Nephron (organoid): ENCODE measurements at regions not wholly inside any gene's neighbourhood (a gene's known extent, or its start where the extent isn't known, plus 50 kb on each side); places are given as distances from the start of the nearest gene placed in this dataset.

Source experiments
- H3K27ac Mint-ChIP-seq, 3 experiments: 2 replicates each; pipeline ENCODE4 v1.8.0; 2020; ENCODE audit warnings: mixed read lengths in 3 of 3, mild to moderate bottlenecking in 2 of 3, moderate library complexity in 1 of 3
- H3K27me3 Mint-ChIP-seq: 2 replicates; pipeline ENCODE4 v1.8.0; 2021; ENCODE audit warnings: low read depth, mild to moderate bottlenecking, moderate library complexity, mixed read lengths
- H3K36me3 Mint-ChIP-seq: 2 replicates; pipeline ENCODE4 v1.8.0; 2020; ENCODE audit warnings: low read depth, mixed read lengths
- H3K4me1 Mint-ChIP-seq: 2 replicates; pipeline ENCODE4 v1.8.0; 2020; ENCODE audit warnings: mixed read lengths
- H3K4me3 Mint-ChIP-seq, 3 experiments: 2 replicates each; pipeline ENCODE4 v1.8.0; 2020; ENCODE audit warnings: mild to moderate bottlenecking in 3 of 3, mixed read lengths in 3 of 3, moderate library complexity in 2 of 3
- H3K9me3 Mint-ChIP-seq: 2 replicates; pipeline ENCODE4 v1.8.0; 2020; ENCODE audit warnings: mixed read lengths
- TF ChIP-seq, protein P1 (sequence below), 3 experiments: fragments of 200-600 bp; sonication (generic); IDR thresholded peaks; one replicate each; pipeline ENCODE4 v1.5.0; 2021; ENCODE audit warnings: antibody characterized with exemption in 3 of 3; ENCODE audit not compliant: unreplicated experiment in 3 of 3

GRCh38 chr5:130529511-130530485 is 625.5 kb downstream of the CHSY3 start:
- Mint-ChIP-seq H3K4me1 (no peaks in the 10 kb centered on the region), H3K4me3 (no peak overlapping the region), H3K27ac (no peak overlapping the region), H3K36me3 (no peaks in the 10 kb centered on the region), H3K9me3 (no peaks in the 10 kb centered on the region), H3K27me3 (no peaks in the 10 kb centered on the region)
- TF ChIP-seq, protein P1, sequence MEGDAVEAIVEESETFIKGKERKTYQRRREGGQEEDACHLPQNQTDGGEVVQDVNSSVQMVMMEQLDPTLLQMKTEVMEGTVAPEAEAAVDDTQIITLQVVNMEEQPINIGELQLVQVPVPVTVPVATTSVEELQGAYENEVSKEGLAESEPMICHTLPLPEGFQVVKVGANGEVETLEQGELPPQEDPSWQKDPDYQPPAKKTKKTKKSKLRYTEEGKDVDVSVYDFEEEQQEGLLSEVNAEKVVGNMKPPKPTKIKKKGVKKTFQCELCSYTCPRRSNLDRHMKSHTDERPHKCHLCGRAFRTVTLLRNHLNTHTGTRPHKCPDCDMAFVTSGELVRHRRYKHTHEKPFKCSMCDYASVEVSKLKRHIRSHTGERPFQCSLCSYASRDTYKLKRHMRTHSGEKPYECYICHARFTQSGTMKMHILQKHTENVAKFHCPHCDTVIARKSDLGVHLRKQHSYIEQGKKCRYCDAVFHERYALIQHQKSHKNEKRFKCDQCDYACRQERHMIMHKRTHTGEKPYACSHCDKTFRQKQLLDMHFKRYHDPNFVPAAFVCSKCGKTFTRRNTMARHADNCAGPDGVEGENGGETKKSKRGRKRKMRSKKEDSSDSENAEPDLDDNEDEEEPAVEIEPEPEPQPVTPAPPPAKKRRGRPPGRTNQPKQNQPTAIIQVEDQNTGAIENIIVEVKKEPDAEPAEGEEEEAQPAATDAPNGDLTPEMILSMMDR (IDR thresholded peaks at IDR 0.05; ENCODE audit: unreplicated experiment in 3 of 3) = no peak

DNA sequence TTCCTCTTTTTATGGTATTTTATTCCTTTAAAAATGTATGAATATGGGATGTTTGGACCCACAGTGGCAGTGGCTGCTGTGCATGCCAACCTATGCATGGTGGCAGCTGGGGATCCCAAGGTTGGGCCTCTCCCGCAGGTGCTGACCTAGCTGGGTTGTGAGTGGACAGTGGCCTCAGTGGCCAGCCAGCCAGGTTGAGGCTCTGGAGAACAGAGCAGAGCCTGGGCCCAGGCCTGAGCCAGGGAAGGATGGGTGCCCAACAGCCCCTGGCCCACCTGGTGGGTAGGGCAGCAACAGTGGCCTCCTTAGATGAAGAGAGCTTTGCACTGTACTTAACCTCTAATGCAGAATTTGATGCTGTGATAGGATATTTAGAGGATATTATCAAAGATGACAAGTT is 624.8 kb downstream of the CHSY3 start:
- H3K36me3 Mint-ChIP-seq = no peaks in the 10 kb centered on the region
- TF ChIP-seq, protein P1 (IDR thresholded peaks at IDR 0.05; ENCODE audit: unreplicated experiment in 3 of 3) = no peak
- H3K27ac Mint-ChIP-seq = no peak overlapping the region
- H3K4me1 Mint-ChIP-seq = no peaks in the 10 kb centered on the region
- H3K9me3 Mint-ChIP-seq = no peaks in the 10 kb centered on the region
- no peaks in the 10 kb centered on the region for H3K27me3 Mint-ChIP-seq
- H3K4me3 Mint-ChIP-seq = no peak overlapping the region

GRCh38 chr5:130528474-130528873 is 624.2 kb downstream of the CHSY3 start:
- TF ChIP-seq, protein P1 (IDR thresholded peaks at IDR 0.05; ENCODE audit: unreplicated experiment in 3 of 3) = no peak
- no peaks in the 10 kb centered on the region for H3K9me3 Mint-ChIP-seq
- no peak overlapping the region for H3K27ac Mint-ChIP-seq
- no peaks in the 10 kb centered on the region for H3K36me3 Mint-ChIP-seq
- H3K4me1 Mint-ChIP-seq = no peaks in the 10 kb centered on the region
- H3K27me3 Mint-ChIP-seq = no peaks in the 10 kb centered on the region
- H3K4me3 Mint-ChIP-seq = no peak overlapping the region

DNA sequence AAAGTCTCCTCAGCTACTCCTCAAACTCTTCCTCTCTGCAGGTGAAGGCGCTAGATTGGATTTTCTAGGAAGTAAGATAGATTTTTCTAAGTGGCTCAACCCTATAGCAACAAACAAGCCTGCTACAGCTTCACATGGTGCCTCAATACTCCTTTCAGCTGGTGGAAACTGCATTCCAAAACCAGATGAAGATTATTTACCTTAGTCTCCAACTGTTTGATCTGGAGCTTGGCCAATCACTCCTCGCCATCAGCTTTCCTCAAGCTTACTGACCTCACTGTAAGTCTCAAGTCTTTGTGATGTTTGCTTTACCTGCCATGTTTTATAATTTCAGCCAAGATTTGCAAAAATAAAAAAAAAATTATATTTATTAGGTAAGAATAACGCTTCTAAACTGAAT is 622.4 kb downstream of the CHSY3 start:
- TF ChIP-seq, protein P1 (IDR thresholded peaks at IDR 0.05; ENCODE audit: unreplicated experiment in 3 of 3) = no peak
- peak overlapping the region in 2 of 3 experiments; percentile 37 to 72 for H3K27ac Mint-ChIP-seq
- H3K36me3 Mint-ChIP-seq = no peaks in the 10 kb centered on the region
- H3K9me3 Mint-ChIP-seq = no peaks in the 10 kb centered on the region
- H3K27me3 Mint-ChIP-seq = no peaks in the 10 kb centered on the region
- no peak overlapping the region for H3K4me3 Mint-ChIP-seq
- H3K4me1 Mint-ChIP-seq = no peaks in the 10 kb centered on the region

- H3K27ac Mint-ChIP-seq = no peak overlapping the region
- H3K27me3 Mint-ChIP-seq = no peaks in the 10 kb centered on the region
- no peak overlapping the region for H3K4me3 Mint-ChIP-seq
- no peaks in the 10 kb centered on the region for H3K36me3 Mint-ChIP-seq
- H3K9me3 Mint-ChIP-seq = peaks cover 12% of the 10 kb centered on the region
- TF ChIP-seq, protein P1 (IDR thresholded peaks at IDR 0.05; ENCODE audit: unreplicated experiment in 3 of 3) = no peak
- no peaks in the 10 kb centered on the region for H3K4me1 Mint-ChIP-seq
These were observed 615.9 kb downstream of the CHSY3 start for GRCh38 chr5:130520211-130520610.
